GM18858 (cell line): ENCODE measurements at regions not wholly inside any gene's neighbourhood (a gene's known extent, or its start where the extent isn't known, plus 50 kb on each side); places are given as distances from the start of the nearest gene placed in this dataset.
"Not testable (repeated sequence)": the region's sequence is repeated elsewhere in the genome, so short reads cannot be mapped to it uniquely, and the experiment has no call there.

Experiments used
- ATAC-seq: cut with Tn5 transposase; IDR thresholded peaks from one replicate; pipeline ENCODE4 v1.9.1; 2021; ENCODE audit not compliant: unreplicated experiment

- no peak for ATAC-seq
Measured at GRCh38 chr1:189524501-189524900, 953.2 kb downstream of the BRINP3 start.

GRCh38 chr1:189530162-189530561, 947.5 kb downstream of the BRINP3 start:
- no peak for ATAC-seq

GRCh38 chr1:189538271-189538670, 939.4 kb downstream of the BRINP3 start:
- no peak for ATAC-seq

- ATAC-seq = no peak
Measured at GRCh38 chr1:189550498-189550897, 927.2 kb downstream of the BRINP3 start.

- ATAC-seq = no peak
Measured at GRCh38 chr1:189563784-189564183, 913.9 kb downstream of the BRINP3 start.

GRCh38 chr1:189567890-189568289, 909.8 kb downstream of the BRINP3 start:
- no peak for ATAC-seq

GRCh38 chr1:189596197-189596596, 881.5 kb downstream of the BRINP3 start:
- no peak for ATAC-seq

- ATAC-seq = no peak
Measured at GRCh38 chr1:189597083-189597482, 880.6 kb downstream of the BRINP3 start.

GRCh38 chr1:189605226-189605625, 872.4 kb downstream of the BRINP3 start:
- ATAC-seq = no peak

- ATAC-seq = no peak
Measured at GRCh38 chr1:189606047-189606446, 871.6 kb downstream of the BRINP3 start.

GRCh38 chr1:189606795-189607476, 870.7 kb downstream of the BRINP3 start:
- no peak for ATAC-seq

GRCh38 chr1:189607477-189608096, 870.1 kb downstream of the BRINP3 start:
- ATAC-seq = no peak

- ATAC-seq = no peak
Measured at GRCh38 chr1:189609167-189609566, 868.5 kb downstream of the BRINP3 start.

- ATAC-seq = no peak
Measured at GRCh38 chr1:189616893-189617292, 860.8 kb downstream of the BRINP3 start.

- no peak for ATAC-seq
Measured at GRCh38 chr1:189619682-189620332, 857.9 kb downstream of the BRINP3 start.

GRCh38 chr1:189620471-189620870, 857.2 kb downstream of the BRINP3 start:
- no peak for ATAC-seq

- ATAC-seq = no peak
Measured at GRCh38 chr1:189623336-189623735, 854.3 kb downstream of the BRINP3 start.

- no peak for ATAC-seq
Measured at GRCh38 chr1:189627427-189627826, 850.2 kb downstream of the BRINP3 start.

- ATAC-seq = no peak
Measured at GRCh38 chr1:189628857-189629256, 848.8 kb downstream of the BRINP3 start.

- ATAC-seq = no peak
Measured at GRCh38 chr1:189633658-189634057, 844.0 kb downstream of the BRINP3 start.

GRCh38 chr1:189637041-189637440, 840.6 kb downstream of the BRINP3 start:
- ATAC-seq = no peak

- ATAC-seq = not testable (repeated sequence)
Measured at GRCh38 chr1:189644156-189644555, 833.5 kb downstream of the BRINP3 start.
